ENCODE measurements at regions not wholly inside any gene's neighbourhood (a gene's known extent, or its start where the extent isn't known, plus 50 kb on each side); places are given as distances from the start of the nearest gene placed in this dataset.
A peak's percentile ranks its signal among the peaks of the same experiment; 100 is the strongest.
"Not testable (repeated sequence)": the region's sequence is repeated elsewhere in the genome, so short reads cannot be mapped to it uniquely, and the experiment has no call there.

DNA sequence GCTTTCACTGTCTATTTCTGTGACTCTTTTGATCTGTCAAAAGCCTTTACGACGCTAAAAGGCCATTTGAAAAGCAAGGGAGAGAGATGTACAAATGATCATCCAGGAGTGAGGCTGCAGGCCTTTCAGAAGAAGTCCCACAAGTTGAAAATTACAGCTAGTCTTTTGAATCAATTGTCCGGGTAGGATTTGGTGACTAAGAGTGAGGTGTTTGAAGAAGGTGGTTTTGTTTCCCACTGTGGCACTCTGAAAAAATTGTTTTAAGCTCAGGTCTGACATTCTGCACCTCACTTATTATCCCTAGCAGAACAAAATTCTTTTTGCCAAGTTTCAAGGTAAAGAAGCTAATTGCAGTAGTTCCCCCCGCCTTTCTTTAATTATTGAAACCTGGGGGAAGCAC is 50.8 kb upstream of the TMEM108 start:
- no peak for DNase-seq

DNA sequence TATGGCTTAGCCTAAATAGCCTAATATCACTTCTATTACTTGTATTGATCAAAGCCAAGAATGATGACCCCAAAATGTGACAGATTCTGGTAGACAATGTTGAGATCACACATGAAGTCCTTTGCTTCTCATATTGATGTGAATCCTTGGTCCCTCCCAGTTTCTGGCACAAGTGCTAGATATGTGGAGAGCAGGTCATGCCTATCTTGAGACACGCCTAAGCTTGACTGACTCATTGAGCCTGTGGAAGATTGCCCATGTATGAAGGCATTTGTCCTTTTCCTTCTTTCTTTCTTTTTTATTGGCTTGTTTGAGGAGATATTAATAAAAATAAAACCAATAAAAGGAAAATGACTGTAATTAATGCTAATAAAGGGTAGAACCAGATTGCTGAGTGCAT is 54.0 kb upstream of the TMEM108 start:
- no peak for DNase-seq

GRCh38 chr3:132983143-132983770 is 54.9 kb upstream of the TMEM108 start:
- DNase-seq = no peak

- DNase-seq = no peak
Measured at GRCh38 chr3:132981719-132982118, 56.5 kb upstream of the TMEM108 start.

DNA sequence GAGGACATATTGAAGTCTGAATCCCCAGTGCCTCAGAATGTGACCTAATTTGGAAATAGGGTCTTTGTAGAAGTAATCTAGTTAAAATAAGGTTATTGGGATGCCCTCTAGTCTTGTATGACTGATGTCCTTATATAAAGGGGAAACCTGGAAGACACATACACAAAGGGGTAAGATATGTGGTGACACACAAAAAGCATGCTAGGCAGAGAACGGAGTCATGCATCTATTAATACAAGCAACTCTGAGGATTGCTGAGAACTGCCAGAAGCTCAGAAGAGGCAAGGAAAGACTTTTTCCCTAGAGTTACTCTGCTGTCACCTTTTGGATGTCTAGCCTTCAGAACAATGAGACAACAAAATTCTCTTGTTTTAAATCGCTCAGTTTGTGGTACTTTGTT is 58.1 kb upstream of the TMEM108 start:
- DNase-seq = no peak

GRCh38 chr3:132979606-132980005 is 58.6 kb upstream of the TMEM108 start:
- no peak for DNase-seq

GRCh38 chr3:132978946-132979345 is 59.2 kb upstream of the TMEM108 start:
- not testable (repeated sequence) for DNase-seq

GRCh38 chr3:132978464-132978863 is 59.7 kb upstream of the TMEM108 start:
- no peak for DNase-seq

GRCh38 chr3:132974097-132974496 is 64.1 kb upstream of the TMEM108 start:
- DNase-seq = no peak

DNA sequence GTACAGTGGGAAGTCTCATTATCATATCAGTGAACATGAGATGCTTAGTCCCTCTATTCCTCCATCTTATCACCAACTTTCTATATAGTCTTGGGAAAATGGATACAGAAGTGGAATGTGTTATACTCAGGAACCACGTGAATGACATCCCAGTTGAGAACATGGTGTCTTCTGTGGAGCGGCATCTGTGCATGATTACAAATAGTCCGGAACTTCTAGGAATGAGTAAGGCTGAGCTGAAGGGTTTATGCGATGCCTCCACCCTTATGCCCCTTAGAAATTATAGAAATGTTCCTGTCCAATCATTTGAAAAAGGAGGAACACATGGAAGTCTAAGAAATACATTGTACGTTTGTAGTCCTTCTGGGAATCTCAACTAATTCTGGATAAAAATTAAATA is 64.8 kb upstream of the TMEM108 start:
- DNase-seq = no peak

DNA sequence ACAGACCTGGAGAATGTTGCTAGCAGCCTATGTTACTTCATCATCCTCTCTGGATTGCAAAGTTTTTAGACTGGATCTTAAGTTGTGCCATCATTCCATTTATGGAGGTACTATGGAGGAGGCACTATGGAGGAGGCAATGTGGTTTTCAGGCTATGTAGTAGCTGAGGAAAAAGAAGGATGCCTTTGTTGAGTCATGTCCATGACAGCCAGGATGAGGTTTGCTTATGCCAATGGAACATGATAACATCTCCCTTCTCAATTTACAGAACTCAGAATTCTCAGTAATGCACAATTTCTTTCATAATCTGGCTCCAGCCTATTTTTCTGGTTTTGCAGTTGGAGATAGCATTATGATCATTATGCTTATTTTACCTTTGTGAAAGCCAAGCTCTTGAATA is 65.9 kb upstream of the TMEM108 start:
- DNase-seq = no peak

- no peak for DNase-seq
Measured at GRCh38 chr3:132966374-132966773, 71.8 kb upstream of the TMEM108 start.

DNA sequence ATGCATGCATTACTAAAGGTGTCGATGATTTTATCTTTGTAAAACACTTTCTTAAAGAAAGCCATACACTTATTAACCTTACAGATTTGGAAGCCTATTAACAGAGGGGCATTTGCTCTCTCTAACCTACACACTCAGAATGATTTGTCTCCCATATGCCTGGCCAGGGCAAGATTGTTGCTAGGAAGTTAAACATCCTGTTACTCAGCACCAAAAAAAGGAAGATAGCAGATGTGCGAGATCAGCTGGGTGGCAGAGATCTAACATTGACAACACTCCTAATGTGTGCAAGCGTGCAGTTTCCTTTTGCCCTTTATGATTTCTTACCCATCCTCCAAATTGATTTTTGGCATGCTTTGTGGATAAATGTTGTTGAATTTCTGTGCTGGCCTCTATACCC is 73.9 kb upstream of the TMEM108 start:
- DNase-seq = no peak

- DNase-seq = peak; percentile 49
Measured at GRCh38 chr3:132963786-132964185, 74.4 kb upstream of the TMEM108 start.

DNA sequence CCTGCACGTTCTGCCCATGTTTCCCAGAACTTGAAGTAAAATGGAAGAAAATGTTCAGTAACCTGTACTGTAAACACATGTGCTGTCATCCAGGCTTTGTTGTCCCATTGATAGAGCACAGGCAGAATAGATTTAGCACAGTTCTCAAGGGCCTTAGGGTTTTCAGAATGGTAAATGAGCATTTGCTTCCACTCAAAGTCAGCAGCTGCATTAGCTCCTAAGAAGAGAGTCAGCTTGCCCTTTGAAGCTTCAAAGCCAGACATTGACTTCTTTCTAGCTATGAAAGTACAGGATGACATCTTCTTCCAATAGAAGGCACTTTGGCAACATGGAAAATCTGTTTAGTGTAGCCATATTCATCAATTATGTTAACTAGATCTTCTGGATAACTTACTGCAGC is 76.2 kb upstream of the TMEM108 start:
- DNase-seq = no peak

DNA sequence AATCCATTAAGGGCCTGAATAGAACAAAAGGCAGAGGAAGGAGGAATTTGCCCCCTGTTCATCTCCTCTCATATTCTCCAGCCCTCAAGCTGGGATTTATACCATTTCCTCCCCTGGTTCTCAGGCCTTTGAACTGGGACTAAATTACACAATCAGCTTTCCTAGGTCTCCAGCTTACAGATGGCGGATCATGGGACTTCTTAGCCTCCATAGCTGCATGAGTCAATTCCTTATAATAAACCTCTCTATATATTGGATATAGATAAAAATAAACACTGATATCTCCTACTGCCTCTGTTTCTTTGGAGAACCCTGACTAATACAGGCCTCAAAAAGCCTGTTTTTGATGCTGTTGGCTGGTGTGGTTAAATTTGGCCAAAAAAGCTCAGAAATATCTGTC is 84.5 kb upstream of the TMEM108 start:
- no peak for DNase-seq

GRCh38 chr3:132927896-132928295 is 110.3 kb upstream of the TMEM108 start:
- DNase-seq = no peak

GRCh38 chr3:132926098-132926497 is 112.1 kb upstream of the TMEM108 start:
- DNase-seq = no peak

DNA sequence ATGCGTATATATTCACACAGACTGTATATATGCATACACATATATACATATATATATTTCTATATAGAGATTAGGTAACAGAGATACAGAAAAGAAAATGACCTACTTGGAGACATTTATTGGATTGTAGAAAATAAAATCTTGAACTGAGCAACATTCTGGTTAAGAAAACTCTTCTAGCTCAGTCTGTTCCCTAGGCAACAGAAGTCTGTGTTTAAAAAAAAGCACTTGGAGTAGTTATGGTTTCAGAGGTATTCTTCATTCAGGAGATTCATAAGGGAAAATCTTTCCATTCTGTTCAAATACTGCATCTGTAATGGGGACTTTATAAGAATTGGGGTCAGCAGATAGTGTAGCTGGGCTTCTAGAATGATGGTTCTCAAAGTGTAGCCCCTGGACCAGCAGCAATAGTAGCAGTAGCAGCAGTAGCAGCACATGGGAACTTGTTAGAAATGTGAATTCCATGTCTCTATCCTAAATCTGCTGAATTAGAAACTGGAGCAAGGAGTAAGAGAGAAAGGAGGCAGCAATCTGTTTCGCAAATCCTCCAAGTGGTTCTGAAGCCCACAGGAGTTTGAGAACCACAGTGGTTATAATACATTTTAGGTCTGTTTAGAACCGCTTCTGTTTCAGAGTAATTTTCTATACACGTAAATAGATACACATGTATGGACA is 112.8 kb upstream of the TMEM108 start:
- no peak for DNase-seq

- DNase-seq = no peak
Measured at GRCh38 chr3:132916096-132916495, 122.1 kb upstream of the TMEM108 start.

DNA sequence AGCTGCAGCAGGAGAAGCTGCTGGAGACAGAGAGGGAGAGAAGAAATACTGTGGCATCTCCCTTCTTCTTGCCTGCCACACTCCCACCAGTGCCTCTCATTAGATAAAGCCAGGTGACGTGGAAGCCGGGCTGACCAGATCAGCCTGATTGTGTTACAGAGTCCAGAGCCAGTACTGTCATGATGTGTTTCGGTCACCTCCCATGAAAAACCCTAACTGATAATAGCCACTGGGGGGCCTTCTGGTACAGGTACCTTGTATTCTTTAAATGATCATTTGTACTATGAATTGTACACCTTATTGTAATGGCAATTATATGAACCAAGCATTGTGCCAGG is 125.8 kb upstream of the TMEM108 start:
- no peak for DNase-seq

DNA sequence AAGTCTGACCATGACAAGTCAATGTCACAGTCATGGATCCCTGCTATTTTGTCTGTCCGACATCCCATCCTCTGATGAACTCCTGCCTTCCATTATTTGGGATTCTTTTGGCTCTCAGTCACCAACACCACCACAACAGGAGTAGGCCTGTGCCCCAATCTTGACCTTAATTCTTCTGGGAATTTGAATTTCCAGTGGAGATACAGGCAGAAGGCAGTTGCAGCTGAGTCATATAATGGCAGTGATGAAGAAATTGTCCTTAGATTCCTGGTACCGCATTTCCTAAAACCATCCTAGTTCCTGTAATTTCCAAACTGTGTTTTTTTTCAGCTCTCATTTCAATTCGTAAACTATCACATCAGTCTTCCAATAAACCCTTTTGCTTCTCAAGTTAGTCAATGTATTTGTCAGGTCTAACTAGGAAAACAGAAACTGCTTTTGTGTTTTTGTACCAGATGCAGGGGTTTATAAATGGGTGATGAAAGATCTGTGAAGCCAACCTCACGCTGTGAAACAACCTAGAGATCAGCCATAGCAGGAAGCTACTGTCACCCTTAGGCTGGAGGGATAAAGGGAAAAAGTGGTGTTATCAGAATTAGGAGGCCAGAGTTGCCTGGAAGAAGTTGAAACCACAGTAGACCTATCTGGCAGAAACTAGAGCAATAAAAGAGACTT is 126.3 kb upstream of the TMEM108 start:
- no peak for DNase-seq

DNA sequence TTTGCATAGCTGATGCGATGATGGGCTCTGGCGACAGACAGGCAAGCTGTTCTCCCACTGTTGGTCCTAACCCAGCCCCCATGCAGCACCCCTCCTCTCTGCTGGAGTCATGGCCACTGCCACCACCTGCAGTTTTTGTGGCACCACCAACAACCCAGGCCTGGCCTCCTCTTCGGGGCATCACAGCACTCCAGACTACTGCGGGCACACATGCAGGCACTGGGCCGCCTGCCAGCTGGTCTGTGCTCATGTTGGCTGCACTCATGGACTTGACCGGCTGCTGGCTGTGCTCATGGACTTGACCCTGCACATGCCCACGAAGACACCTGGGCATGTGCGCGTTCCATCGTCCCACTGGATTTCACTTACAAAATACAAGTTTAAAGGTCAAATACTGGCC is 130.9 kb upstream of the TMEM108 start:
- no peak for DNase-seq

DNA sequence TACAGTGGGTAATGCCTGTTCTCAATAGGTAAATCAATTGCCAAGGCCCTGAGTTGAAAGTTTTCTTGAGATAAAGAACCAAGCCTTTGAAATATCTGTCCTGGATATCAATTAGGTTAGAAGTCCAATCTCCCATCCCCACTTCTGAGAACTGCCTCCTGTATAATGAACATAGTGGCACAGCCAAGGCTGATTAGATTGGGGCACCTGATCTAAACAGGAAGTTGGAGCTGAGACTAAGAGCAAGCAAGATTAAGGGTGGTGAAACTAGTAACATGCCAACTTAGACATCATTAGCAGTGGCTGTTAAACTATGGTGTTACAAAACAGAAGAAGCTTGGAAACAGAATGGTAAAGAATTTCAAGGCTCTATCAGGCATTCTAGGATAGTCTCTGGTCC is 137.7 kb upstream of the TMEM108 start:
- no peak for DNase-seq

GRCh38 chr3:132898141-132898540 is 140.1 kb upstream of the TMEM108 start:
- no peak for DNase-seq

Measured in retina (tissue), 1 donor.